GDM1 (cell line): ENCODE measurements at regions not wholly inside any gene's neighbourhood (a gene's known extent, or its start where the extent isn't known, plus 50 kb on each side); places are given as distances from the start of the nearest gene placed in this dataset.

Experiments
- DNase-seq: peaks from one replicate; lab custom pipeline; 2025; lab: John Stamatoyannopoulos, UW

DNA sequence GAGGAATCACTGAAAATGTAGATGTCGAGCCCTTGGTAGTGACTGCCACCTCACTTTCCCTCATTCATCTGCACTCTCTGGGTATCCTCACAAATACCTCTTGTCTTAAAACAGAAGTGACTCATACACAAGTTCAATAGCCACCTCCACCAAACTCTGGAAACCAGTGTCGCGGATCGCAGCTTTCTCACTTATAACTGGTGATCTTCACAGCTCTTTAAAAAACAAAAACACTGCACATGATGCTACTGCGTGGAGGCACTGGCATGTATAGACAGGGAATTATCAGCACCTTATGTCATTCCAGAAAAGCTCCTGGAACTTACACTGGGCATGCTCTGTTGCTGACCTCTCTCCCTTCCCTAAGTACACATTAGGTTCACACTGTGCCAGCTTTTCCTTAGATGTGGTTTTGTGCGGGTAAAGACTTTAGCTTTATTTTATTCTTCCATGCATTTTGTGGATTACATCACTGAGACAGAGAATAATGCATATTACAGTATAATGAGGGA is 425.5 kb upstream of the CADM1 start:
- DNase-seq, result no peak

DNA sequence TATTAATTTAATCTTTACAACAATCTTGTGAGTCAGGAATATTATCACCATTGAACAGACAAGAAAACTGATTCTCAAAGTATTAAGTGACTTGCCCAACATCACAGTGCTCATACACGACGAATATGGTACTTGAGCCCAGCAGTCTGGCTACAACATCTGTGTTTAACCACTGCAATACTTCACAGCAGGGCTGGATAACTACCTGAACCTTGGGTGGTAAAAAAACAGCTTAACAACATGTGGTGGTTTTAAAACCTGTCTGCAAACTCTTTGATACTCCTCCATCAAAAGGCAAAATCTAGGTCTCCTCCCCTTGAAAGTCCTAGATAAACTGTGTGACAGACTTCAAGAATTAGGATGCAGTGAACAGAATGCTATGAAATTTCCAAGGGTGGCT is 424.6 kb upstream of the CADM1 start:
- no peak for DNase-seq

DNA sequence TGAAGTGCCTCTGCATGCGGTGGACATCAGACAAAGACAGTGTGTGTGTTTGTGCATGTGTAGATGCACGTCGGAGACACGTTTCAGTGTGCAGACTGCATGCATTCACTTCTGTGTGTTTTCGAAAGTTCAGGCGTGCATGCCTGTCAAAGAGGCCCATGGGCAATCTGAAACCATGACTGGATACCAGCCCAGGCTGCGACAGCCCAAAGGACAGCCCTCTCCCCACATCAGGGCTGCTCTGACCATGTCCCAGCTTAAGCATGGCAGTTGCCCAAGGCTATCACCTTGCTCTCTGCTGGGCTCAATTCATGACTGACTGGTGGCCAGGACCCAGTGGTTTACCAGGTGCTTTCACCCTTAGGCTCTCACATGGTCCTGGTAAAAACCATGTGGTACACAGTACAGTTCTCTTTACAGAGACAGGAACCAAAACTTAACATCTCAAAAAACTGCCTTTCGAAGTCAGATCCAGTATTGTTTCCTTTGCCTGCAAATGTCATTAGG is 423.7 kb upstream of the CADM1 start:
- DNase-seq, result no peak

DNA sequence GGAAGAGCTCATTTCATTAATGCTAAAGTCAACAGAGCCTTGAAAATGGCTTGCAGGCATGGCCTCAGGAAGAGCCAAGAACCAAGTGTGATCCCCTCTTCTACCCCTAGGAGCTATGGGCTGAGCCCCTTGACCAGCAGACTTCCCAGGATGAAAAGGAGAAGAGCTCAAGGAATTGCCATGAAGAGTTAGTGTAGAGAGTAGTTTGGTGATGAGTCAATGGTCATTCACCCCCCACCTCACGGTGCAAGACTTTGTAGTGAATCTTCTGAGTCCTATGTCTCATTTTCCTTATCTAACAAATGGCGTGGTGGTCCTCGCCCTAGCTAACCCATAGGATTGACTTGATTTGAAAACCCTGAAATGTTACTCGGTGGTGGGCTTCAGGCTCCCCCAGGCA is 422.4 kb upstream of the CADM1 start:
- DNase-seq, result no peak

DNA sequence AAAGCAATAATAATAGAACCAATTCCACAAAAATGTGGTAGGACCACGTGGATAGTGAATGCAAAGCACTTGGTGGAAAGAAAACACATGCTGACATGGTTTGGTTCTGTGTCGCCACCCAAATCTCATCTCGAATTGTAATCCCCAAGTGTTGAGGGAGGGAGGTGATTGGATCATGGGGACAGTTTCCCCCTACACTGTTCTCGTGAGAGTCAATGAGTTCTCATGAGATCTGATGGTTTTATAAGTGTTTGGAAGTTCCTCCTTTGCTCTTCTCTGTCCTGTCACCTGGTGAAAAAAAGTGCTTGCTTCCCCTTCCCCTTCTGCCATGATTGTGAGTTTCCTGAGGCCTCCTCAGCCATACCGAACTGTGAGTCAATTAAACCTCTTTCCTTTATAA is 421.9 kb upstream of the CADM1 start:
- DNase-seq, result no peak

DNA sequence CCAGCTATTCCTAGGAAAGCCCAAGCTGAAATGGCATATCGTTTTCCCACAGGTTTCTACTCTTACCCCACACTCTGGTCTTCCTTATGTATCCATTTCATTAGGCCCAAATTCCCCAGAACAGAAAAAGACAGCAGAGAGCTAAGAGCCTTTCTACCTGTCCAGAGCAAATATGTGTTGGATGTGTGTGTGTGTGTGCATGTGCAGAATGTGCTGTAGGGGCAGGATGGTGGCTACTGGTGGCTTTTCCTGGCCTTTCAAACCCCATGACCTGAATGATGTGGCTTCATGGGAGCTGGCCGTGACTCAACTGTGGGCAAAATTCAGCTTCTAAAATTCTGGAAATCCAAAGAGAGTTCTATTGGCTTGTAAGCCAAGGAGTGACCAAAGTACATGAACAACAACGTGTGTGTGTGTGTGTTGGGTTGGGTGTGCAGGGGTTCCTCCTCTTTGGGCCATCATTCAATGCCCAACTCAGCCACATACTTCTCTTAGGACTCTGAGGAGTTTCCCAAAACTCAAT is 421.4 kb upstream of the CADM1 start:
- no peak for DNase-seq

DNA sequence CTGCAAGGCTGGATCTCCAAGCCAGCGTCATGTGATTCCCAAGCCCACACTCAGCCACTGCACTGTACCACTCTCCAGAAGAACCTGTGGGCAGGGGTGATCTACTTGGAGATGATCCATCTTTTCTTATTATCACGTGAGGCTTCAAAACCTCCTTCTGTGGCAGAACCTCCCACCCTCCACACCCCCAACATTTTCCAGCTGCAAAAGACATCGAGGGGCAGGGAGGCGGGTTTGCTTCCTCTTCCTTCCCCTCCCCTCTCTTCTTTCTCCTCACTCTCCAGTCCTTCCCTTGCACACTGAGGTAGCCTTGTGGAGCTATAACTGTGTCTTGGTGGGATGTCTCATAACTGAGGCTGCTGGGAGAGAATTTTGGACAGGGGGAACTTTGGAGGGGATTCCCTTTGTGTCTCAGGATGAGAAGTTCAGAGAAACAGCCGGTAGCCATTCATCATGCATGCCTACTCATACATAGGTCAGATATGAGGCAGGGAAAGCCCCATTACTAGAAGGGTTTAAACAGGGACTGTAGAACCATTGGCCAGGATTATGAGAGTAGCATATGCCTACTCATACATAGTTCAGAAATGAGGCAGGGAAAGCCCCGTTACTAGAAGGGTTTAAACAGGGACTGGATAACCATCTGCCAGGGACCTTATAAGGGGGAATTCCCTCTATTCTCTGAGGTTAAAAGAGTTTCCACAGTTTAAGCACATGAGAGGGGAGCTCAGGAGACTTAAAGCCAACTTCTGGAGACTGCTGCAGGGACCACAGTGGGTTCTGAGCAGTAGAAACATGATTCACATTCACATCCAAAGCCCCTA is 420.7 kb upstream of the CADM1 start:
- no peak for DNase-seq

DNA sequence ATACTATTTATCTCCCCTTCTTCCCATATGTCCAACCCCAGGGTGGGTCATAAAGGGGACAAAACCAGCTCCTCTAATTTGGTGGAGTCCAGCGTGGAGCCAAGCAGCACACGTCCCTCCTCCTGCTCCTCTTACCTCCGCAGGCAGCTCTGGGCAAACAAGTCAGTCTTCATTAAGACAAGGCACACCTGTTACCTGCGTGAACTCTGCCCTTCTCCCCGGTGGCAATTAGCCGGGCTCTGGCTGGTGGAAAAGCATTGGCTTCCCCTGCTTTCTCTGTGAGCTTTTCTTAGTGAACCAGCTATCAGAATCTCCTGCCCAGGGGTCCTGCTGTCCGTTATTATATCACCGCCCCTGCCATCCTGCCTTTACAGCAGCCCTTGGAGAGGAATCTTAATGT is 418.7 kb upstream of the CADM1 start:
- no peak for DNase-seq

DNA sequence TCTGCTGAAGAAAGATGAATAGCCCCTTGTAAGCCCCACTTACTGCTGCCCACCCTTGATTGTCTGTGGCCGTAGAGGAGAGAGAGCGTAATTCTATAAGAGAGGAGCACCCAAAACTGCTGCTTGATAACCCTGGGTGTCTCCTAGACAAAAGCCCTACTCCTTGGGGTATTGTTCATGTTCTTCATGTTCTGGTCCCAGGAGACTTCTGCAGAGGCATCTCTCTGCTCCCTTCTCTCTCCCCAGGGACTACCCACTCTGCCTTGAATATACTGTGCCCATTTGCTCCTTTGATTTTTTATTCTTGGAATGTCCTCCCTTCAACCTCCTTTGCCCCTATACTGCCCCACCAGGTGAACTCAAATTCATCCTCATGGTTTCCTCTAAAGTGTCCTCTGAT is 417.8 kb upstream of the CADM1 start:
- DNase-seq, result no peak

DNA sequence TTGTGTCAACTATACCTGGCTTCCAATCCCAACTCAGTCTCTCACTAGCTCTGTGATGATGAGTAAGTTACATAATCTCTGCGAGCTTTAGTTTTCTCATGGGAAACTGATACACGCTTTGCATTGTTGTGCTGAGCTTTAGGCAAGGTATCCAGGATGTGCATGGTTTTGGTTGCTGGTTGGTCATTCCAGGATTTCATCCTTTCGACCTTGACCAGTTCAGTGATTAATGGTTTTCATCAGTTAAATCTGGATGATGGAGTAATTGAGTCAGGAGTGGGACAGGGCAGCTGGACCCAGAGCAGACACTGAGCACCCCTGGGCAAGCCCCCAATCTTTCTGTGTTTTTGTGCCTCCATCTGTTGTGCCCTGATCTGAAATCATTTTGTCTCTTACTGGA is 417.3 kb upstream of the CADM1 start:
- no peak for DNase-seq

DNA sequence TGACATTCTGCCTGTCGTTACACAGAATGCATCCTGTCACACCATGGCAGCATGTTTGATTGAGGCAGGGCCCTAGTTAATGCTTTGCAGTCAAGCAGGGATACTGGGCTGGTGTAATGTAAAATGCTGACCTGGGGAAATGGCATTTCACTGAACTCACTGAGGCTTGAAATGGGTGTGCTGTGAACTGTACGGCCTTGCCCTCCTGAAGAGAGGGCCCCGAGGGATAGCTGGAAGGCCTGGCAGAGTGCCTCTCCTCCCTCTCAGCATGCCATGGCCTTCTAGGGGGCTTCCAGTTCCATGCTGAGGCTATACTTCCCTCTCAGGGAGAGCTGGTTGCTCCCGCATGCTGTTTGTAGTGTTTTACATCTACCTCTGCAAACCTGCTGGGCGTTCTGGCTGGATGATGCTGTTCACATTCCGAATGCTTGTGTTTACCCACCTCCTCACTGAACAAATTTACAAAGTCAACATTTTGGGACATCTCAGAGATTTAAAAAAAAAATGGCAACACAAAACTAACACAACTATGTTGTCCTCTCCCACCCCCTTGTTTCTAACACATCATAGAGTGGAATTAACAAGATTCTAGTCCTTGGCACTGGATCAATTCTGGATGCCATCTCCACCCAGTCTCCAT is 416.7 kb upstream of the CADM1 start:
- no peak for DNase-seq

DNA sequence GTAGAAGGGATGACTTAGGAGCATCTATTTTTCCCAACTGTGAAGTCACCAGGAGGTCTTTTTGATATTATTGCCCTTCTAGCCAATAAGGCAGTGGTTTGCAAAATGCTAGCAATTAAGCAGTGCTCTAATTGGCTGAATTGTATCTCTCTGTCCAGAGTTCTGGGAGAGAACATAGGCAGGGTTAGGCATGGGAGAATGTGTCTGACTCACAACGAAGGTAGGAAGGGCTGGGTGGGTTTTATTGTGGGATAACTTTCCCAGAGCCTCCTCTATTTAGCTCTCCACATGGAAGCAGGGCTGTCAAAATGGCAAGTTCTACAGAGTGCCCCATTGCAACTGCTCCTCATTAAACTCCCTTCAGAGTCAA is 415.9 kb upstream of the CADM1 start:
- no peak for DNase-seq

DNA sequence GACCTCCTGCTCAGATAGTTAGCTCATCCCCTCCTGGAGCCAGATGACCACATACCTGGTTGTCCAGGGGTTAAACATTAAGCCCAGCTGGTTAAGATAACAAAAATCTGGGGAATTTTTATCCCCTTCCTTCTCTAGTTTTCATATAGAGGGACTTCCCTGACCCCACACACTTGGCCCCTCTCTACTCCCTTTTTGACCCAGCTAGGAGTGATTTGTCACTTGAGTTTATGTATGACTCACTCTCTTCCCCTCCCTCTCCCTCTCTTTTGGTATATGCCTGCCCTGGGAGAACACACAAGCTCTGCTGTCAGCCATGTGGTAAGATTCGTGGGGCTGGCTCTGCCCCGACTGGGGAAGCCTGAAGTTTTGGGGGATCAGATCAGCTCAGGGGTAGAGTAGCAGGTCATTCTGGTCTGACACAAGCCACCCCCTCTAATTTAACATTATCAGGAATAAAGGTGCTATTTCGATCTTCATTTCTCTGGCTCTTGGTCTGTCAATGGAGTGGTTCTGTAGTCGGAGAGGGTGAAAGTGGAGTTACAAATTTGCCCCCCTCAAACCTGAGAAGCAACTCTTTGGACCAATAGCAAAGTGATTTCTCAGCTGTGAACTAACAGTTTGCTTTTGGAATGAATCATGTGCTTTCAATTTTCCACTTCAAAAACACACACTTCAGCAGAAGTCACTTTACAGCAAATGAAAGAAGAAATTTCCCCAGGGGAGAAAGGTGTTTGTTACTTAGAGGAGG is 415.3 kb upstream of the CADM1 start:
- no peak for DNase-seq

DNA sequence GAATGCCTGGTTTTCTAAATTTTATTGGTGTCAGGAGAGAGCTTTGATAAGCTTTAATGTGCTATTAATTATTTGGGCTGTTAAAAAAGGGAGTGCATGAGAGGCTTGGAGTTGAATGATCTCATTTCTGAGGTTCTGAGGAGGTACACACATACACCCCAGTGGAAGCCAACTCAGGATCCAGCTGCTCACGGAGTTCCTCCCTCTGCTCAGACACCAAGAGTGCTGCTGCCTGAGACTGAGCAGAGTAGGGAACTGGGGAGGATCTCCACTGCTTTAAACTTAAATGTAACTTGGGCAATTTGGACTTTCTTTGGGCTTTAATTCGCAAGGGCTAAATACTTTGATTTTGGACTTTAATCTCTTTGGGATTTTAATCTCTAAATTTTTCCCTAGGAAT is 414.4 kb upstream of the CADM1 start:
- DNase-seq, result no peak

DNA sequence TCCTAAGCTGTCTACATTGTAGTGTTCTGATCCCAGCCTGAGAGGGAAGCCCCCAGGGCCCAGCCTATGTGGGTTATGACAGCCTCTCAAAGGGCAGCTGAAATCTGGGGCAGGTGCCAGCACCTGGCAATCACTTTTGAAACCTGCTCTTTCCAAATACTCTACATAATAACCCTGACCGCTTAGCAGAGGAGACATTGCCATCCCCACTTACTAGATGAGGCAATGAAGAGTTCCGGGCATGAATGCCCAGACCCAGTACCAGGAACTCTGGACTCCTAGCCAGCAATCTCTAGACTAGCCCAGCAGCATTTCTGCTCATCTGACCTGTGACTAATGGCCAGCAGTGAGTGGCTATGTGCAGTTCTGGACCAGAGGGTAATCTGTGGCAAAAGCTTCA is 412.4 kb upstream of the CADM1 start:
- no peak for DNase-seq

DNA sequence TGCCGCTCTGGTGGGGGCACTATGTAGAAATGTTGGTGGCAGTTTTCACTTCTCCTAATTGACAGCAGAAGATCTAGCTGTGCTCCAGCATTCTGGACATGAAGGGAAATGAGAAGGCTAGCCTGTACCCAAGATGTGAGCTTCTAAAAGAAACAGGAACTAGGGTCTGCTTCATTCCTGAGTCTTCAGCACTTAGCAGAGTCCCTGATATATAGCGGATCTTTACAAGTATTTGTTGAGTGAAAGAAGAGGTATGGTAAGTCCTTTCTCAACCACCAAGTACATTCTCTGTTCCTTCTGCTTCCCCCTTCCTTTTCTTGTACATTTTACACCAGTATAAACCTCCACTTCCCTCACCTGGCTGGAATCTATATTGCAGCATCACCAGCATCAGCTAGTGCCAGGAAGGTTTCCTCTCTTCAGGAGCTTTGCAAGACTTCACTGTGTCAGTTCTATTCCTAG is 408.3 kb upstream of the CADM1 start:
- DNase-seq, result no peak

DNA sequence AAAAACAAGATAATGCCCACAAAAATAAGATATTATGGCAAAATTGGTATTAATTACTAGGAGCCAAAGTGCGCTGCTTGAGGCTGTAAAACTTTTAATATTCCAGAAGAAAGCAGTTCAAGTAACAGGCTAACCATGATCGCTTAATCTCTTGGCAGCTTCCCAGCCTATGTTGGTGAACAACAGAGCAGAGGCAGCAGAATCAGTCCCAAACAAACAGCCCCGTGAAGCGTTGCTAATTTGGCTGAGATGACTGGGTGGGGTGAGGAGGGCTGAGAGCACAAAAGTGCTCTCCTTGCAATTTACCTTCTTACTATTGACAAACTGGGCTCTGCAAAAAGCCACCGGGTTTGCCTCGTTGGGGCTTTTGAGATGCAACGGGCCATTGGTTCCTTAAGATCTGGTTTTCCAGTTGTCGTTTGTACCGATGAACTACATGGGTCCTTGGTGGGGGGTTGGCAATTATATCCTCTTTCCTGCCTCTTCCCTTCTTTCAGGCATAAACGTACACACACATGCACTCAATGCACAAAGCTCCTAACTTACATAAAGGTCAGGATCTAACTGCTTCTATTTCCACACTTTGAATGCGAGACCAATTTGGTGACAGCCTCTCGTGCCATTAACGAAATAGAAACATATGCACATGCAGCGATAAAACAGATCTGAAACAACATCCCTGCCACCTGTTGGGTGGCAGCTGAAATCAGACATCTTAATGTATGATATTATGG is 407.6 kb upstream of the CADM1 start:
- no peak for DNase-seq

DNA sequence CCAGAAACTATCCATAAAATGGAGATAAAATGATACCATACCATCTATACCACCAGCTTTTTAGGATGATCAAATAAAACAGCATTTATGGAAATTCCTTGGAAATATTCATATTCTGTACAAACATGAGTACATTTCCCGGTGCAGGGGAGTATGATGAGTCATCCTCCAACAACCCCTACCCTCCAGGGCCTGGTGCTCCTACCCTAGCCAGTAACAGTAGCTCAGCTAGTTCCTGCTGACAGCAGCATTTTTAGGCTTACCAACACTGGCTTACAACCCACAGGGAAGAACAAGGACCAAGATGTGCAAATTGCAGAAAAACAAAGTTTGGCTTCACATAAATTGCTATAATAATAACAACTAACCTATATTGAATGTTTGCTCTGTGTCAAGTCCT is 406.2 kb upstream of the CADM1 start:
- no peak for DNase-seq

DNA sequence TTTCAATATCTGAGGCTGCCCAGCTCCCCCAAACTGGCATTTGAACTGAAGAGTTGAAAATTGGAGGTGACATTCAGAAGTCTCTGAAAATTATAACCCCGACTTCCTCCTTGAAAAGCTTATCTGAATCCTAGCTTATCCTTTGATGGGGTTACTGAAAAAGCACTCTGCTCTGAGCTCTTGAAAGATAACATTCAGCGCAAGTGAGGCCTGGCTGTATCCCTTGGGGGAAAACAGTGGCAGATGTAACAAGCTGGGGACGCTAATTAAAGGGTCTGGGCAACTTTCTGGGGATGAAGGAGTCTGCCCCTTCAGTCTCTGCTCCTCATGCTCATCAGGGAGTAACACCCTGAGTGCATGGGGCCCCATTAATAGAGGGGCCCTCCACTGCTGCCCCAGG is 402.0 kb upstream of the CADM1 start:
- no peak for DNase-seq

DNA sequence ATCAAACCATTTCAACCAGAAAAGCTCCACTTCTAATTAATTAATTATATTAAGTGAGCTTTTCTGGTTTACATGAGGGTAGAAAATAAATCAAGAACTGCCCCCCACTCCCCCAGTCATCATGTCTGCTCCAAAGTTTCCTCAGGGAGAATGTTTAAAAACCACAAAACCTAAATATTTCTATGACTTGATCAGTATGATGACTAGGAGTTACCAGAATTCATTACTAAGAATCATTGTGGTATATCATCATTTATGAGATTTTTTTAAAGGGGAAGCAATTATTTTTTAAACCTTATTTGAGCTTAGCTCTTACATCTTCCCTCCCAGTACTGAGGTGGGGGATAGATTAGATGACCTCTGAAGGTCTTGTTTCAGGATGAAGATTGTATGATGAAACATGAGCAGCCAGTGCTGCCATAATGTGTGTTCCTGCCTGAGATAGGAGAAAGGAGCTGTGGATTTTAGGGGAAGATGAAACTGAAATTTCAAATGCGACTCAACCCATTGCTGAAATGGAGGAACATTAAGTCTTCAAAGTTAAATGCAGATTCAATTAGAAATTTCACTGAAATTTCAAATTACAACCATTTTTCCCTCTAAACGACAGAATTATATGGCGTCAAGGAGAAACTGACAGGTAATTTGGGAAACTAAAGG is 401.3 kb upstream of the CADM1 start:
- DNase-seq, result no peak

DNA sequence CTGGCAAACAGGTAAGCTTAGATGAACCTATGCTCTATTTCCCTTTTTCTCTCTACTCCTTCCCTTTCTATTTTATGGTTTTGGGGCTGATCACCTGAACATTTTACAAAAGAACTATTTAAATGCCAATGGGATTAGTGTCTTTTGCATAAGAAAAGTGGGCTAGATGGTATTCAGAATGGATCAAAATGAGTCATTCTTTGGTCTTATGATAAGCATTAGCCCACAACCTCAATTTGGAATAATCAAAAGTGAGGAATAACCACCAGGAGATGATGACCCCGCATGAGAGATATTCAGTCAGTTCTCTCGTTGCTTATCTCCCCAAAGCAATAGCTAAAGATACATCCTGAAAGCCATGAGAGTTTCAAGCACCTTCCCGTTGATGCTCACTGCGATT is 399.0 kb upstream of the CADM1 start:
- no peak for DNase-seq
